OCI-LY1 (cell line): ENCODE measurements at regions not wholly inside any gene's neighbourhood (a gene's known extent, or its start where the extent isn't known, plus 50 kb on each side); places are given as distances from the start of the nearest gene placed in this dataset.

Source experiments
- H2AFZ ChIP-seq: fragments of 200-600 bp; sonication (generic), shearing (Covaris generic); 2 replicates; pipeline ENCODE4 v1.6.0; 2014; ENCODE audit warnings: antibody characterized with exemption, mild to moderate bottlenecking, low read length
- H3F3A ChIP-seq: fragments of 200-600 bp; sonication (generic), shearing (Covaris generic); 2 replicates; pipeline ENCODE4 v1.6.0; 2014; ENCODE audit warnings: mild to moderate bottlenecking, antibody characterized with exemption, low read length, moderate library complexity; ENCODE audit not compliant: insufficient read depth
- H3K27ac ChIP-seq: fragments of 200-600 bp; sonication (generic); 2 replicates; pipeline ENCODE4 v1.5.1; 2014; ENCODE audit warnings: low read length, mixed run types, mild to moderate bottlenecking, low read depth; ENCODE audit not compliant: poor library complexity, severe bottlenecking
- H3K27me3 ChIP-seq: fragments of 200-600 bp; sonication (generic); 2 replicates; pipeline ENCODE4 v1.6.0; 2014; ENCODE audit warnings: antibody characterized with exemption, mild to moderate bottlenecking, low read length, moderate library complexity; ENCODE audit not compliant: insufficient read depth
- H3K36me3 ChIP-seq: fragments of 200-600 bp; sonication (generic); 2 replicates; pipeline ENCODE4 v1.6.1; 2014; ENCODE audit warnings: mild to moderate bottlenecking, antibody characterized with exemption, low read length, moderate library complexity, mixed read lengths; ENCODE audit not compliant: insufficient read depth
- H3K4me1 ChIP-seq: fragments of 200-600 bp; sonication (generic); 2 replicates; pipeline ENCODE4 v1.5.1; 2014; ENCODE audit warnings: mild to moderate bottlenecking, low read length, moderate library complexity; ENCODE audit not compliant: insufficient read depth, severe bottlenecking
- H3K4me2 ChIP-seq: fragments of 200-600 bp; sonication (generic), shearing (Covaris generic); 2 replicates; pipeline ENCODE4 v1.6.1; 2014; ENCODE audit warnings: low read length
- H3K4me3 ChIP-seq: fragments of 200-600 bp; sonication (generic); 2 replicates; pipeline ENCODE4 v1.5.1; 2014; ENCODE audit warnings: low read length, low read depth, mild to moderate bottlenecking, mixed read lengths; ENCODE audit not compliant: poor library complexity, severe bottlenecking
- H3K79me2 ChIP-seq: fragments of 200-600 bp; shearing (Covaris generic); 2 replicates; pipeline ENCODE4 v1.6.1; 2016; ENCODE audit warnings: mixed run types, low read length, mixed read lengths; ENCODE audit not compliant: insufficient read depth
- H3K9ac ChIP-seq: fragments of 200-600 bp; sonication (generic), shearing (Covaris generic); 2 replicates; pipeline ENCODE4 v1.6.1; 2014; ENCODE audit warnings: mild to moderate bottlenecking, low read length, mixed read lengths
- H3K9me2 ChIP-seq: fragments of 200-600 bp; sonication (generic), shearing (Covaris generic); 2 replicates; pipeline ENCODE4 v1.6.1; 2014; ENCODE audit warnings: low read depth, mild to moderate bottlenecking, low read length, mixed read lengths
- H3K9me3 ChIP-seq: fragments of 200-600 bp; shearing (Covaris generic); 2 replicates; pipeline ENCODE4 v1.6.1; 2014; ENCODE audit warnings: low read length, mixed read lengths
- H4K20me1 ChIP-seq: fragments of 200-600 bp; sonication (generic), shearing (Covaris generic); 2 replicates; pipeline ENCODE4 v1.6.0; 2016; ENCODE audit warnings: mild to moderate bottlenecking, low read length; ENCODE audit not compliant: insufficient read depth
- CTCF ChIP-seq: fragments of 200-600 bp; sonication (generic), shearing (Covaris generic); IDR thresholded peaks from 2 replicates; pipeline ENCODE4 v1.5.1; 2017; ENCODE audit warnings: mild to moderate bottlenecking, antibody characterized with exemption, low read length, moderate library complexity, mixed read lengths
- EZH2 ChIP-seq: fragments of 200-600 bp; sonication (generic), shearing (Covaris generic); IDR thresholded peaks from 2 replicates; pipeline ENCODE4 v1.8.0; 2017; ENCODE audit warnings: borderline replicate concordance, mixed run types, mild to moderate bottlenecking, antibody characterized with exemption, low read length, moderate library complexity, mixed read lengths

- Histone ChIP-seq H3K27me3 (no peaks in the 10 kb centered on the region), H3K27ac (no peak overlapping the region), H3K9ac (no peak overlapping the region), H2AFZ (no peak overlapping the region), H3K9me2 (no peaks in the 10 kb centered on the region), H3K4me2 (no peak overlapping the region), H4K20me1 (no peaks in the 10 kb centered on the region), H3K36me3 (no peaks in the 10 kb centered on the region), H3K9me3 (no peaks in the 10 kb centered on the region), H3K4me3 (no peak overlapping the region), H3F3A (no peaks in the 10 kb centered on the region), H3K79me2 (no peaks in the 10 kb centered on the region), H3K4me1 (no peaks in the 10 kb centered on the region)
- TF ChIP-seq EZH2 (no peak), CTCF (no peak)
Measured at GRCh38 chr9:81787747-81788632, 98.6 kb upstream of the TLE1 start.

- H3K9me3 ChIP-seq = no peaks in the 10 kb centered on the region
- no peaks in the 10 kb centered on the region for H3K4me1 ChIP-seq
- H3F3A ChIP-seq = no peaks in the 10 kb centered on the region
Measured at GRCh38 chr9:81789721-81790120, 100.4 kb upstream of the TLE1 start.

GRCh38 chr9:81790166-81790565 lies 100.8 kb upstream of the TLE1 start:
- Histone ChIP-seq H3K4me1 (no peaks in the 10 kb centered on the region), H3K27ac (no peak overlapping the region), H3F3A (no peaks in the 10 kb centered on the region), H3K4me2 (no peak overlapping the region), H3K36me3 (no peaks in the 10 kb centered on the region), H3K4me3 (no peak overlapping the region), H3K9ac (no peak overlapping the region), H3K9me3 (no peaks in the 10 kb centered on the region), H3K79me2 (no peaks in the 10 kb centered on the region), H2AFZ (no peak overlapping the region), H4K20me1 (no peaks in the 10 kb centered on the region), H3K9me2 (no peaks in the 10 kb centered on the region), H3K27me3 (no peaks in the 10 kb centered on the region; the same call in 1 of the 2 replicates)
- TF ChIP-seq EZH2 = no peak
- TF ChIP-seq CTCF = no peak

More at GRCh38 chr9:81789721-81790120, 100.4 kb upstream of the TLE1 start:
- Histone ChIP-seq H3K4me3 (no peak overlapping the region), H3K27me3 (no peaks in the 10 kb centered on the region; the same call in 1 of the 2 replicates), H3K27ac (no peak overlapping the region), H3K9ac (no peak overlapping the region), H3K9me2 (no peaks in the 10 kb centered on the region), H2AFZ (no peak overlapping the region), H3K79me2 (no peaks in the 10 kb centered on the region), H3K36me3 (no peaks in the 10 kb centered on the region), H4K20me1 (no peaks in the 10 kb centered on the region), H3K4me2 (no peak overlapping the region)
- TF ChIP-seq CTCF (no peak), EZH2 (no peak)
